ENCODE measurements at regions not wholly inside any gene's neighbourhood (a gene's known extent, or its start where the extent isn't known, plus 50 kb on each side); places are given as distances from the start of the nearest gene placed in this dataset.
"Not testable (repeated sequence)": the region's sequence is repeated elsewhere in the genome, so short reads cannot be mapped to it uniquely, and the experiment has no call there.

- no peak for DNase-seq (ENCODE audit: low read depth)
Measured at GRCh38 chr18:1133541-1133940, 228.9 kb downstream of the ADCYAP1 start.

GRCh38 chr18:1147730-1148129, 243.1 kb downstream of the ADCYAP1 start:
- DNase-seq (ENCODE audit: low read depth), result no peak

- no peak for DNase-seq (ENCODE audit: low read depth)
Measured at GRCh38 chr18:1149709-1150108, 245.0 kb downstream of the ADCYAP1 start.

- no peak for DNase-seq (ENCODE audit: low read depth)
Measured at GRCh38 chr18:1150344-1150743, 245.7 kb downstream of the ADCYAP1 start.

- not testable (repeated sequence) for DNase-seq (ENCODE audit: low read depth)
Measured at GRCh38 chr18:1152958-1153357, 248.3 kb downstream of the ADCYAP1 start.

GRCh38 chr18:1173593-1173992, 268.9 kb downstream of the ADCYAP1 start:
- no peak for DNase-seq (ENCODE audit: low read depth)

- no peak for DNase-seq (ENCODE audit: low read depth)
Measured at GRCh38 chr18:1177232-1177631, 272.6 kb downstream of the ADCYAP1 start.

- no peak for DNase-seq (ENCODE audit: low read depth)
Measured at GRCh38 chr18:1191341-1191740, 286.7 kb downstream of the ADCYAP1 start.

- DNase-seq (ENCODE audit: low read depth), result no peak
Measured at GRCh38 chr18:1213126-1213525, 308.5 kb downstream of the ADCYAP1 start.

- DNase-seq (ENCODE audit: low read depth), result no peak
Measured at GRCh38 chr18:1222880-1223279, 318.2 kb downstream of the ADCYAP1 start.

GRCh38 chr18:1227025-1227424, 322.4 kb downstream of the ADCYAP1 start:
- no peak for DNase-seq (ENCODE audit: low read depth)

GRCh38 chr18:1229634-1230033, 325.0 kb downstream of the ADCYAP1 start:
- no peak for DNase-seq (ENCODE audit: low read depth)

GRCh38 chr18:1232867-1233266, 328.2 kb downstream of the ADCYAP1 start:
- no peak for DNase-seq (ENCODE audit: low read depth)

- DNase-seq (ENCODE audit: low read depth), result no peak
Measured at GRCh38 chr18:1240701-1241100, 336.0 kb downstream of the ADCYAP1 start.

GRCh38 chr18:1244397-1245122, 339.9 kb downstream of the ADCYAP1 start:
- DNase-seq (ENCODE audit: low read depth), result no peak

- no peak for DNase-seq (ENCODE audit: low read depth)
Measured at GRCh38 chr18:1246827-1247226, 342.2 kb downstream of the ADCYAP1 start.

GRCh38 chr18:1252534-1252933, 347.9 kb downstream of the ADCYAP1 start:
- DNase-seq (ENCODE audit: low read depth), result no peak

- DNase-seq (ENCODE audit: low read depth), result no peak
Measured at GRCh38 chr18:1252936-1253335, 348.3 kb downstream of the ADCYAP1 start.

- DNase-seq (ENCODE audit: low read depth), result no peak
Measured at GRCh38 chr18:1253827-1254226, 349.2 kb downstream of the ADCYAP1 start.

- DNase-seq (ENCODE audit: low read depth), result no peak
Measured at GRCh38 chr18:1261054-1261453, 356.4 kb downstream of the ADCYAP1 start.

- no peak for DNase-seq (ENCODE audit: low read depth)
Measured at GRCh38 chr18:1267021-1267420, 362.4 kb downstream of the ADCYAP1 start.

- no peak for DNase-seq (ENCODE audit: low read depth)
Measured at GRCh38 chr18:1270081-1270480, 365.4 kb downstream of the ADCYAP1 start.

- no peak for DNase-seq (ENCODE audit: low read depth)
Measured at GRCh38 chr18:1273469-1273868, 368.8 kb downstream of the ADCYAP1 start.

- no peak for DNase-seq (ENCODE audit: low read depth)
Measured at GRCh38 chr18:1292167-1292566, 387.5 kb downstream of the ADCYAP1 start.

Data from HS-27A (cell line).